Body of pancreas (tissue), 4 donors: ENCODE measurements at regions not wholly inside any gene's neighbourhood (a gene's known extent, or its start where the extent isn't known, plus 50 kb on each side); places are given as distances from the start of the nearest gene placed in this dataset.

Experiments
- POLR2A ChIP-seq, 3 donors: fragments of 450-650 bp; IDR thresholded peaks; one replicate each; pipeline ENCODE4 v1.6.1; 2016; ENCODE audit warnings: antibody characterized with exemption in 3 of 3, mild to moderate bottlenecking in 2 of 3
- TF ChIP-seq, protein P1 (sequence below), 7 experiments: fragments of 450-650 bp in 4 of 7; fragments of 200-600 bp in 3 of 7; sonication (generic) in 3 of 7; IDR thresholded peaks; one replicate each; pipeline ENCODE4 v1.5.1; 2016 to 2019; ENCODE audit warnings: antibody characterized with exemption in 7 of 7

GRCh38 chr11:8834379-8834778 is 76.6 kb upstream of the AKIP1 start:
- TF ChIP-seq, protein P1, sequence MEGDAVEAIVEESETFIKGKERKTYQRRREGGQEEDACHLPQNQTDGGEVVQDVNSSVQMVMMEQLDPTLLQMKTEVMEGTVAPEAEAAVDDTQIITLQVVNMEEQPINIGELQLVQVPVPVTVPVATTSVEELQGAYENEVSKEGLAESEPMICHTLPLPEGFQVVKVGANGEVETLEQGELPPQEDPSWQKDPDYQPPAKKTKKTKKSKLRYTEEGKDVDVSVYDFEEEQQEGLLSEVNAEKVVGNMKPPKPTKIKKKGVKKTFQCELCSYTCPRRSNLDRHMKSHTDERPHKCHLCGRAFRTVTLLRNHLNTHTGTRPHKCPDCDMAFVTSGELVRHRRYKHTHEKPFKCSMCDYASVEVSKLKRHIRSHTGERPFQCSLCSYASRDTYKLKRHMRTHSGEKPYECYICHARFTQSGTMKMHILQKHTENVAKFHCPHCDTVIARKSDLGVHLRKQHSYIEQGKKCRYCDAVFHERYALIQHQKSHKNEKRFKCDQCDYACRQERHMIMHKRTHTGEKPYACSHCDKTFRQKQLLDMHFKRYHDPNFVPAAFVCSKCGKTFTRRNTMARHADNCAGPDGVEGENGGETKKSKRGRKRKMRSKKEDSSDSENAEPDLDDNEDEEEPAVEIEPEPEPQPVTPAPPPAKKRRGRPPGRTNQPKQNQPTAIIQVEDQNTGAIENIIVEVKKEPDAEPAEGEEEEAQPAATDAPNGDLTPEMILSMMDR (IDR thresholded peaks at IDR 0.05): no peak
- no peak for TF ChIP-seq POLR2A (IDR thresholded peaks at IDR 0.05)
